ENCODE measurements at regions not wholly inside any gene's neighbourhood (a gene's known extent, or its start where the extent isn't known, plus 50 kb on each side); places are given as distances from the start of the nearest gene placed in this dataset.

DNA sequence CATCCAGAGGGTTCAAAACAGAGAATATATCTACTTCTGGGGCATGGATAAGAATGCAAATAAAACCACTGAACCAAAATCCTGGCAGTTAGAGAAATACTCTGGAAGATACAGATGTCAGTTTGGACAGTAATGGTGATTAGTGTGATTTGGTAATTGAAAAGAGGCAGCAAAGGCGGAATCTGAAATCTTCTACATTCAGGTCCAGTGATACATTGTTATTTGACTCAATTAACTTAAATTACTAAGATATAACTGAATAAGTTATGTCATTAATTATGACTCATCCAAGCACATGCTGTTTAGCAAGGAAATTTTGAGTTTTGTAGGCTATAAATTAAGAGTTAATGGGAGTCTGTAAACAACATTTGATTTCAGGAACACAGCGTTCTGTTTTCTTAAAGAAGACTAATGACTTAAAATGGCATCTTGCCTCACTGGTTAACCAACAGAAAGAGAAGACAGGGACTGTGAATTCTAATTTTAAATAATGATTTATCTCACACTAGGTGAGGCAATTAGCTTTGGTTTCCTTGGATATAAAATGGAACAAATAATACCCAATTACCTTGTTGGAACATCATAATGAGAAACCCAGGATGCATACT is 937.1 kb downstream of the PDHA2 start:
- no peaks in the 10 kb centered on the region for H3K27me3 Mint-ChIP-seq (ENCODE audit: unreplicated experiment)
- no peak for TF ChIP-seq CTCF (IDR thresholded peaks at IDR 0.05; ENCODE audit: partially characterized antibody, unreplicated experiment)
- H3K4me3 Mint-ChIP-seq (ENCODE audit: unreplicated experiment) = no peak overlapping the region
- H3K9me3 Mint-ChIP-seq (ENCODE audit: unreplicated experiment) = no peaks in the 10 kb centered on the region
- no peaks in the 10 kb centered on the region for H3K36me3 Mint-ChIP-seq (ENCODE audit: unreplicated experiment)
- H3K4me1 Mint-ChIP-seq (ENCODE audit: low read depth, unreplicated experiment) = no peaks in the 10 kb centered on the region
- H3K27ac Mint-ChIP-seq (ENCODE audit: unreplicated experiment) = no peak overlapping the region
- no peak for DNase-seq

GRCh38 chr4:96784336-96784735 is 944.4 kb downstream of the PDHA2 start:
- H3K27ac Mint-ChIP-seq (ENCODE audit: unreplicated experiment) = no peak overlapping the region
- H3K27me3 Mint-ChIP-seq (ENCODE audit: unreplicated experiment) = no peaks in the 10 kb centered on the region

GRCh38 chr4:96786306-96786705 is 946.4 kb downstream of the PDHA2 start:
- TF ChIP-seq CTCF (IDR thresholded peaks at IDR 0.05; ENCODE audit: partially characterized antibody, unreplicated experiment) = no peak
- Mint-ChIP-seq H3K9me3 (ENCODE audit: unreplicated experiment) (no peaks in the 10 kb centered on the region), H3K4me1 (ENCODE audit: low read depth, unreplicated experiment) (no peaks in the 10 kb centered on the region), H3K4me3 (ENCODE audit: unreplicated experiment) (no peak overlapping the region), H3K27ac (ENCODE audit: unreplicated experiment) (no peak overlapping the region), H3K27me3 (ENCODE audit: unreplicated experiment) (no peaks in the 10 kb centered on the region), H3K36me3 (ENCODE audit: unreplicated experiment) (no peaks in the 10 kb centered on the region)
- DNase-seq = no peak

More at GRCh38 chr4:96784336-96784735, 944.4 kb downstream of the PDHA2 start:
- Mint-ChIP-seq H3K4me3 (ENCODE audit: unreplicated experiment) (no peak overlapping the region), H3K36me3 (ENCODE audit: unreplicated experiment) (no peaks in the 10 kb centered on the region), H3K4me1 (ENCODE audit: low read depth, unreplicated experiment) (no peaks in the 10 kb centered on the region), H3K9me3 (ENCODE audit: unreplicated experiment) (no peaks in the 10 kb centered on the region)
- DNase-seq = no peak
- TF ChIP-seq CTCF (IDR thresholded peaks at IDR 0.05; ENCODE audit: partially characterized antibody, unreplicated experiment) = no peak

GRCh38 chr4:96787766-96788165 is 947.9 kb downstream of the PDHA2 start:
- Mint-ChIP-seq H3K36me3 (ENCODE audit: unreplicated experiment) (no peaks in the 10 kb centered on the region), H3K4me1 (ENCODE audit: low read depth, unreplicated experiment) (no peaks in the 10 kb centered on the region), H3K4me3 (ENCODE audit: unreplicated experiment) (no peak overlapping the region), H3K9me3 (ENCODE audit: unreplicated experiment) (no peaks in the 10 kb centered on the region), H3K27ac (ENCODE audit: unreplicated experiment) (no peak overlapping the region), H3K27me3 (ENCODE audit: unreplicated experiment) (no peaks in the 10 kb centered on the region)
- no peak for TF ChIP-seq CTCF (IDR thresholded peaks at IDR 0.05; ENCODE audit: partially characterized antibody, unreplicated experiment)
- no peak for DNase-seq

DNA sequence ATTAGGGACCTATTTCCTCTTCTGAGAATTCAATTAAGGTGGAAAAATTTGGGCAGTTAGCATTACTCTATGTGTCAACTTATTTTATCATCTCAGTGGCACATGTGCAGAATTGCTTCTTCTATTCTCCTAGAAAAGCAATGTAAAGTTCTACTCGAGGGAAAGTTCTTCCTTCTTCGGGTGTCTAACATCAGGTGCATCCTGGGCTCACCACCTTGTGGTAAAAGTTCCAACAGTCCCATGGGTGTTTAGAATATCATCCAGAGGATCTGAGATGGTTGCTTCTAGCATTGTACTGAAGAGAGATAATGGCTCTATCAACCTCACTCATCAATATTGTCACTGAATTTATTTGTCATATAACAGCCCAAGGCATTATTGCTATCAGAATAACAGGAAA is 969.7 kb downstream of the PDHA2 start:
- H3K4me3 Mint-ChIP-seq (ENCODE audit: unreplicated experiment) = no peak overlapping the region
- TF ChIP-seq CTCF (IDR thresholded peaks at IDR 0.05; ENCODE audit: partially characterized antibody, unreplicated experiment) = no peak
- DNase-seq = no peak
- H3K27me3 Mint-ChIP-seq (ENCODE audit: unreplicated experiment) = peaks cover 2% of the 10 kb centered on the region
- H3K4me1 Mint-ChIP-seq (ENCODE audit: low read depth, unreplicated experiment) = no peaks in the 10 kb centered on the region
- H3K27ac Mint-ChIP-seq (ENCODE audit: unreplicated experiment) = no peak overlapping the region
- no peaks in the 10 kb centered on the region for H3K36me3 Mint-ChIP-seq (ENCODE audit: unreplicated experiment)
- H3K9me3 Mint-ChIP-seq (ENCODE audit: unreplicated experiment) = no peaks in the 10 kb centered on the region

Measured in glutamatergic neuron (in vitro differentiated cells).